ENCODE measurements at regions not wholly inside any gene's neighbourhood (a gene's known extent, or its start where the extent isn't known, plus 50 kb on each side); places are given as distances from the start of the nearest gene placed in this dataset.
"Not testable (repeated sequence)": the region's sequence is repeated elsewhere in the genome, so short reads cannot be mapped to it uniquely, and the experiment has no call there.

DNA sequence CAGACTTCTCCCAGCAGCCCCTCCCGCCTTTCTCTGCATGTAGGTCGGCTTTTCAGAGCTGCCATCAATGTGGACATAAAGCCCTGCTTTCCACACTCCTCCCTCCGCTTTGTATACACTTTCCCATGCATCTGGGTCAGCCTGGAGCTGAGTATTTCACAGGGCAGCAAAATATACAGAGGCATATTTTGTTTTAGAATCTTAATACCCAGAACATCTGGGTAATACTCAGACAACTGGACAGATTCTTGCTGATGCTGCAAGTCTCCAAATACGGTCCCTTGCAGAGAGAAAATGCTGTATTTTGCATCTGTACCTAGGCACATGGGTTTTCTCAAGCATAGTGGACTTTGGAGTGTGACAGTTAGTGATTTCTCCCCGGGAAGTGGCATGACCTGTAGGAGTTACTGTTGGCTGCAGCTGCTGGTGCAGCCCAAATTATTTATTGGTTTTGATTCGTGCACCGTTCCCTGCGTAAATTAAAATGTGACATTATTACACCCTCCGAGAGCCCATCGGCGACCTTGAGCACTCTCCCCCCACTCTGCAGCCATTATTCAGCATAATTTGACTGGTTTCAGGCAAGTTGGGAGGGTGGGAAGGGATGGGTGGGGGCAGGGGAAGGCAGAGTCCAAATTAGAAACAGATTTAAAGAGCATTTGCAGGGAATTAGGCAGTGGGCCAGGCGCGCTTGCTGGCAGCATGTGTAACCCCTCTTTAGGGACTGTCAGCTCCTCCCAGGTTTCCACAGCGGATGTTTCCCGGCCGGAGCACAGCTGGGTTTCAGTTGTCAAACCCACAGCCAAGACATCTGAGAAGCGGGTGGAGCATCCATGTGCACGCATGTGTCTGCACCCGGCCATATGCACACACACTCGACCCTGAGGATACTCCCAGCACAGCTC, 100.8 kb downstream of the CPN2 start:
- no peak for DNase-seq

DNA sequence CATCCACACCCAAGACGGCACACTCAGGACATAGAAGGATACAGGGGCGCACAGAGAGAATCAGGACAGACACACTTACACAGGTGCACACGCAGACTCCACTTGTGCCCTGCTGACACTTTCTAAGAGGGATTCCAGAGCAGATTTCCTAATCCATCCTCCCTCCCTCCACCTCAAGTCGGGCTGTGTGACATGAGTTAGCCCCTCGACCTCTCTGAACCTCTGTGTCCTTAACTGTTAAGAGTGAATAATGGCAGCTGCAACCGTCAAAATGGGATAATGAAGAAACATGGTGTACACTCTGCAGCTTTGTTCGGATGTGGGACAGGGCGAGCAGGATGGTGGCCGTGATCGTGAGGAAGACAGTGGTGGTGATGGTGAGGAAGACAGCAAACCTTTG, 100.1 kb downstream of the CPN2 start:
- no peak for DNase-seq

DNA sequence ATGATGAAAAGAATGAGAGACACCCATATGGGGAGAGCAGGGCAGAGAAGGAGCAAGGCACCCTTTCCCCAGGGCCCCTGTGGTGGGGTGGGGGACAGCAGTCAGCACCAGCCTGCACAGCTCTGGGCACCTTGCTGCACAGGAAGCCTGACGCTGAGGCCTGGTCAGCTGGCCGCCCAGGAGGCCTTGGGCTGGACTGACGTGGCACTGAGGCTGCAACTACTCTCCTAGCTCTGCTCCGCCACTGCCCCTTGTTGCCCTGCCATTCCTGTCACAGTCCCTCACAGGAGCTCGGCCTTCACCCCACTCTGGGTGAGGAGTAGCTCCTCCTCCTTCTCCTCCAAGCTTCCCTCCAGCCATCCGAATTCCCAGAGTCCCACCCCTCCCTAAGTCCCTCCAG, 99.7 kb downstream of the CPN2 start:
- DNase-seq: no peak

DNA sequence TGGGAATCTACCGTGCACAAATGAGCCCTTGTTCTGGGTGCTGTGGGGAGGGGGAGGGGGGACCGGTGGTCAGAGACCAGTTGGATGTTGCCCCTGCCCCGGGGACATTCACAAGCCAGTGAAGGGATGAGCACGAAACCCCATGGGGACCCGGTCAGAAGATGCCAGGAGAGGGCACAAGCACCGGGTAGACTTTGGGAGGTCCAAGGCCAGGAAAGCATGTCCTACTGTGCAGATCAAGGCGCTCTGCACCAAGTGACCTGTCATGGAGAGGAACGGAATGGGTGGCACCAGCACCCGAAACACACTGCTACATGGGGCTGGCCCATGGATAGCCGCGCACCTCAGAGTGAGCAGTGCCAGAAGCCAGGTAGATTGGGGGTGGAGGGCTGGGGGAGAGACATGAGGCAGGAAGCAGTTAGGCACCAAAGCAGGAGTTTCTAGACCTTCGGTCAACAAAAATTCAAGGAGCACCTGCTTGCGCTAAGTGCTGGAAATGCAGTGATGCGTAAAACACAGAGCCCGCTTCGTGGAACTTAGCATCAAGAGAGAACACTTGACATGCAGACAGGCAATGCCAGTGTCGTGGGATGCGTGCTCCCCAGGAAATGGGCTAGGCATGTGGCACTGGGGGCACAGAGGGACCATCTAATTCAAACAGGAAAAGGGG, 99.1 kb downstream of the CPN2 start:
- no peak for DNase-seq

DNA sequence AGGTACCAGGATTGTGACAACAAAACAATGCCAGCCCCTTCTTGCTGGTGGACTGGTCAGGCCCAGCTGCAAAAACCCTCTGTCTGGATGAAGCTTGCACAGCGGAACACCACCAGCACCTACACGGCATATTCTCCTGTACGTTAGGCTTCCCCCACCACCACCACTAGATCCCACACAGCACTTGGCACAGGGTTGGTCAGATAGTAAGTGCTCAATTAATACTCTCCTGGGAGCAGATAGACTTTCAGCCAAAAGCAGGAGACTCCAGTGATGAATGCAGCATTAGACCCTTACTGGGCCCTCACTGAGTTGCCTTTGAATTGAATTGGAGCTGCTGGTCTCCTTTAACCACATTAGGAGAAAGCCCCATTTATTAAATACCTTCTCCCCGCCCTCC, 97.9 kb downstream of the CPN2 start:
- no peak for DNase-seq

DNA sequence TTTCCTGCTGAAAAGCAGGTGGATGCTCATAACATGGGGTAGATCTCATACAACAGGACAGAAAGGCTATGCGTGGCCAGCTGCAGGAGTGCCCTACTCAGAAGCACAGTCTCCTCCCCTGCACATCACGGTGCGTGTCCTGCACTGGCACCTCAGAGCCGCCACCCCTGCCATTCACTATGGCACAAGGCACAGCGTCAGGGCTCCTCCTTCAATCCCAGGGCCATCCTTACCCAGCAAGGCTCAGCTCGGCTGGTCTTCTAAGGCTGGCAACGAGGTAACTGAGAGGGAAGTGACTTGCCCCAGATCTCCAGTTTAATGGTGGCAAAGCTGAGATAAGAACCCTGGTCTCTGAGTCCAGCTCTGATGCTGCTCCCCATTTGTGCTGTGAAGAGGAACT, 97.1 kb downstream of the CPN2 start:
- DNase-seq: no peak

DNA sequence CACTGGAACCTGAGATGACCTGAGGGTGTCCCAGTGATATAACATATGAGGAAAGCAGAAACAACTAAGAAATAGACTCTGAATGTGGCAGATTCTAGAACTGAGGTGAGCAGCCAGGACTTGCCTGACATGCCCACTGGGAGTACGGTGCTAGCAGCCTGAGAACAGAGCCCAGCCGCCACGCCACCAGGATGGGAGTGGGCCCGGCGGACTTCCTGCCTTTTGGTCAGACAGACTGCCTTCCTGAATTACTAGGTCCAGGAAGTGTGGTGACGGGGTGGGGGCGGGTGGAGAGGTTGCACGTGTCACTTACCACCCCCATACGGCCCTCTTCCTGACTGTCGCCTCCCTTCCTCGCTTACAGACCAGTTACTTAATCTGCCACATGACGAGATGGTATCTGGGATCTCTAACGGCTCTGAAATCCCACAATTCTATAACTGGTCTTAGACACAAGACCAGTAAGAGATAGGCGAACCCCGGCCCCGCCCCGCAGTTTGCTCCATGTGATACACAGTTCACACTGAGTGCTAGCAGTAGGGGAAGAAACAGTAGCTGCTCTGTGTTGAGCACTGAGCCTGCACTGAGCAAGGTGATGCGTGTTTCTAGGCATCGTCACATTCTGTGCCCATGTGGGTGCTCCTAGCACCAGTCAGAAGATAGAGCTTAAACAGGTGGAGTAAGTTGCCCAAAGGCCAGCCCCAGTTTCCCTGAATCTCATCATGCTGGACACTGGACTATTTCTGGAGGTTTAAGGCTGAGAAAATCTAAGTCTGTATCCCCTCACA, 95.7 kb downstream of the CPN2 start:
- DNase-seq: peak; percentile 38 to 51

DNA sequence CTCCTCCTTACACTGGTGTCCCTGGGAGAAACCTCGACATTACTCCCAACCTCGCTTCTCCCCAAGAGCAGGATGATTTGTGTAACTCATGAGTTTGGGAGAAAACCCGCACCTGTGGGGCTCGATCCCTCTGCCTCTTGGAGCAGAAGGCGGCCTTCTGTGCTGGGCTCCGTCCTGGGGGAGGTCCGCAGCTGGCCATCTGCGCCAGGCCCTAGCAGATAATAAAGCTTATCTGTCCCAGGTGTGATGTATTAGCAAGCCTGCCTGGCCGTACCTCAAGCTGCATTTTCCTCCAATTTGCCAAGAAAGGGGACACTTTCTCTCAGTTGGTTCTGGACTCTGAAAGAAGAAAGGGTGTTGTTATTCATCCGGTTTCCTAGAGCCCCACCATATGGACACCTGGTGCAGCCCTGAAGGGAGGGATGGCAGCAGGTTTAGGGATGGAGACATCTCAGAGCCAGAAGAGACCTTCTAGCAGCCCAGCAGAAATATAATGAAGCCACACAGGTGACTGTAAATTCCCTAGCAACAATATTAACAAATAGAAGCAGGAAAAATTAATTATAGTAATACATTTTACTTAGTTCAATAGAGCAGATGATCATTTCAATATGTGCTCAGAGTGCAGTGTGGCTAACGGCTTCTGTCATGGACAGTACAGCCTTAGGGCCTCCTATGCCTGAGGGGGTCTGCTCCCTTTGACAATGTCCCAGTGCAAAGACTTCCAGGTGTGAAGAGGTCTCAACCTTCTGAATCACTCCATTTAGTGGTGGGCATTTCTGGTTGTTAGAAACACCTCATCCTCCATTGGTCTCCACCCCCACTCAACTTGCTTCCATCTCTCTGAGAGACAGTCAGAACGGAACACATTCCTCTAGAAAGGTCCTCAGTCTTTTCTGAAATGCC, 94.8 kb downstream of the CPN2 start:
- no peak for DNase-seq

DNA sequence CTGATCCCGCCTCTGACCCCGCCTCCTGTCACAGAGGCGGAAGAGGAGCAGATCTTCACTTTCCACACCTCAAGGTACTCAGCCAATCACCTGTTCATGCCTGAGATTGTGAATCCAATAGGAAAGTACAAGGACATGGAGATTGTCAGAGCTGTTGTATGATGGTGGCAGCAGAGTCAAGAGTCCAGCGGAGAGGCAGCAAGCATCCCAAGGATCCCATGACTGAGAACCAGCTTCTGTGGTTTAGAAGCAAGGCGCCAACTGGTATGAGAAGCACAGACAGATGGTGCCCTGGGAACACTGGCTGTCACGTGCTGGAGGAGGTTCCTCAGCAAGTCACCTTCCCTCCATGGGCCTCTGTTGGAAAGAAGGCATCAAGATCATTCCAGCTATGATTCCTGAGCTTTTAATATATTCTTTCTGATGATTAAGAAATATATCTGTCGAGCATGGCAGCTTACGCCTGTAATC, 93.9 kb downstream of the CPN2 start:
- no peak for DNase-seq

DNA sequence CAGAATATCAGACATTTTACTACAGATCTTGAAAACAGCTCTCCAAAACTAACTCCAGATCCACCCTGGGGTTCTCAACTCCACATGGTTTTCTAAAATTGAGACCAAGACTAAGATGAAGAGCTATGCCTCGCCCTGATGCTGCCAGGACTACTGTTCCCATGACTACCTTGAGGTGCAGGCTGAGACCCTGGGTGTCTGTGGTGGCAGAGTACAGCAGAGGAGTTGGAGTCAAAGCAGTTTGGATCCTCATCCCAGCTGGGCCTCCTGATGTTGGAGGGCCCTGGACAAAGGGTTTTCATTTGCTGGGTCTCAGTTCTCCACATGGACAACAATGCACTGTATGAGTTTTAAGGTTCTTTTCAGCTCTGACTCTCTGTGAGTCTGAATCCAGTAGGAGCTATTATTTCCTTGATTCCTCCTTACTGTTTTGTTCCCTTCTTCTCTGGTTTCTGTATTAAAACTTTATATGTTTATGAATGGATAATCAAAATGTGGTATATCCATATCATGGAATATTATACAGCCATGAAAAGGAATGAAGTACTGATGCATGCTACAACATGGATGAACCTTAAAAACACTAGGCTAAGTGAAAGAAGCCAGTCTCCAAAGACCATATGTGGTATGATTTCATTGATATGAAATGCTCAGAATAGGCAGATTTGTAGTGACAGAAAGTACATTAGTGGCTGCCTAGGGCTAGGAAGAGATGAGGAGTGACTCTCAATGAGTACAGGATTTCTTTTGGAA, 93.0 kb downstream of the CPN2 start:
- DNase-seq: no peak

DNA sequence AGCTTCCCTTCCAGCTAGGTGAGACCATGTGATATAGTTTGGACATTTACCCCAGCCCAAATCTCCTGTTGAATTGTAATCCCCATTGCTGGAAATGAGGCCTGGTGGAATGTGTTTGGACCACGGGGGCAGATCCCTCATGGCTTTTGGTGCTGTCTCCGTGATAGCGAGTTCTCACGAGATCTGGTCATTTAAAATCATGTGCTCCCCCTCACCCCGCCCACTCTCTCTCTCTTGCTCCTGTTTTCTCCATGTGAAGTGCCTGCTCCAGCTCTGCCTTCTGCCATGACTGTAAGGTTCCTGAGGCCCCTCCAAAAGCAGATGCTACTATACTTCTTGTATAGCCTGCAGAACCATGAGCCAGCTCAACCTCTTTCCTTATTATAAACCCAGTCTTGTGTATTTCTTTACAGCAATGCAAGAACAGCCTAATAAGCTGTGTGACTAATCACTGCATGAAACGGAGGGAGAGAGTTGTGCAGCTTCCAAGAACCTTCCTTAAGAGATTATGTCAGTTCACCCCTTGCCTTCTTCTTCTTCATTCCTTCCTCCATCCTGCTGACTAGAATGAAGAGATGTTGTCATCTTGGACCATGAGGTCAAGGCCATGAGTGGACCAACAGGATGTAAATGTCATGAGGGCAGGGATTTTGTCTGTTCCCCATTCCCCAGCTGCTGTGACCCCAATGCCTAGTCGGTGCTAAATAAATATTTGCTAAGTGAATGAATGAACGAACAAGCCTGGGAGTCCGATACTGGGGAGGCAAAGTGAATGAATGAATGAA, 91.0 kb downstream of the CPN2 start:
- DNase-seq: no peak

DNA sequence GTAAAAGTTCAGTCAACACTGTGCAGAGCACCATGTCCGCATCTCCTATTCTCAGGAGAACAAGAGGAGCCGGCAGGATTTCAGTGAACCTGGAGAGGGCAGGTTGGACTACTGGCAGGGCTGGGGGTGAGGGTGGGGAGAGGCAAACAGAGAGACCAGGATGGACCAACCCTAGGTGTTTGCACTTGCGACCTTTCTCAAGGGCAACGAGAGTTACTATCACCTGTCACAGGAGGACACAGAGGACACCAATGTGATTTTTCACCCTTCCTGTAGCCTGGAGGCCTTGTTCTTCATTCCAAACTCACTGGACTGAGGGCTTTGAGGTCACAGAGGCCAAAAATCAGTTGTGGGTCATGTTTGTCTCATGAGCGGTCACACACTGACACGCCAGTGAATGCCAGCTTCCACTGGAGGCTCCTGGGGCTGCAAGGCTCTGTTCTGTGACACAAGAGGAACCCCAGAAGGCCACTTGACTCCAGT, 89.5 kb downstream of the CPN2 start:
- DNase-seq: no peak

DNA sequence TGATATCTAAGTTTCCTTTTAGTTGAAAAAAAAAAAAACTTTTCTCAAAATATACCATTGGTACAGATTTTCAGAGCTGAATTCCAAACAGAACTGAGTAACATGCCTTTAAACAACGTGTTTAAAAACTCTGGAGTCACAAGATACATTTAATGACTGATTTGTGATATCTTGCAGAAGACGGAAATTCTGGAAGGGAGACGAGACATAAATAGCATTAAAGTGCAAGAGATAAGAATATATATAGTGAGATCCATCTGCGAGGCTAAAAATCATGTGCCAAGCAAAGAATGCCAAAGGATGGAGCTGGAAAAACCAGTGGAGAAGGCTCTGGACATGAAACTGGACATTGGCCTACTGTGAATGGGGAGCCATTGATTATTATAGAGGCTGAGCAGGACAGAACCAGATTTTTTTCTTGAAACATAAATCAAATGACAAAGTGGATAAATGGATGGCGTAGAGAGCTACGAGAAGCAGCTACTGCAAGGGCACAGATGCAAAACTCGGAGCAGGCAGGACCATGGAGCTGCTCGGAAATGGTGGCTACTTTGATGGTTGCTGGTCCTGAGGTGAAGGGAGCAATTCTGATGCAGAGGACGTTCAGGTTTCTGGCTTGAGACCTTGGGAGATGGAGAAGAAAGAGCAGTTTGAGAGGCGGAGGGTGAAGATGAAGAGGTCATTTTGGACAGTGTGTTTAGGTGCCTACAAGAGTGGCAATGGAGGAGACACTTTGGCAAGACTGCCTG, 88.8 kb downstream of the CPN2 start:
- no peak for DNase-seq

DNA sequence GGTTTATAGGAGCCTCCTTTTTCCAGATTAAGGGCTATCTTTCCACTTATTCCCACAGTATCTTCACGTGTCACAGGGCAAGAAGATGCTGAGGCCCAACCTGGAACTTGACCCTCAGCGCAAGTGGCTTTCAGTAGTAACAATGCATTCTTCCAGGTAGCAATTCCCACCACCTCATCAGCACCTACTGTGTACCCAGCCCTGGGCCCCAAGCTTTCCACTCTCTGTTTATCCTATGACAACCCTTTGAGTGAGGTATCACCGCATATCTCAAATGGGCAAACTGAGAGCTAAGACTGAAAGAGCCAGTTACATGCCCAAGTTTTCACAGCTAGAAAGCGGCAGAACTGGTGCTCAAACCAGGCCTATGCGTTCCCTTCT, 88.2 kb downstream of the CPN2 start:
- DNase-seq: no peak

DNA sequence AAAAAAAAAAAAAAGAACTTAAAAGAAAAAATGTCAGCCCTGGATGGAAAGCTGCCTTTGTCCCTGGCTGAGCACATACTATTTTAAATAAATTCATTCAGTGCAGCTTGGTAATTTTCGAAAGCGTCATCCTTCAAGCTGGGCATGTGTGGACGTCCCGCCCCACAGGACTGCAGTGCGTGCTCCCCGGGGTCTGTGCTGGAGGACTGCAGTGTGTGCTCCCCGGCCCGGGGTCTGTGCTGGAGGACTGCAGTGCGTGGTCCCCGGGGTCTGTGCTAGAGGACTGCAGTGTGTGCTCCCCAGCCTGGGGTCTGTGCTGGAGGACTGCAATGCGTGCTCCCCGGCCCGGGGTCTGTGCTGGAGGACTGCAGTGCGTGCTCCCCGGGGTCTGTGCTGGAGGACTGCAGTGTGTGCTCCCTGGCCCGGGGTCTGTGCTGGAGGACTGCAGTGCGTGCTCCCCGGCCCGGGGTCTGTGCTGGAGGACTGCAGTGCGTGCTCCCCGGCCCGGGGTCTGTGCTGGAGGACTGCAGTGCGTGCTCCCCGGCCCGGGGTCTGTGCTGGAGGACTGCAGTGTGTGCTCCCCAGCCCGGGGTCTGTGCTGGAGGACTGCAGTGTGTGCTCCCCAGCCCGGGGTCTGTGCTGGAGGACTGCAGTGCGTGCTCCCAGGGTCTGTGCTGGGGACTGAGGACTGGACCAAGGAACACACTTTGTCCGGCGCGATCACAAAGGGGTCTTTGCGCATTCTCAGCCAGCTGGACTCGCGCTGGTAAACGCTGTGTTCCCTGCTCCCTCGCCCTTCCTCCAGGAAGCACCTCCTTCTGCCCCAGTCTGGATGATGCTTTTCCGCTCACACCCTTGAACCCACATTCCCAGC, 86.3 kb downstream of the CPN2 start:
- DNase-seq: not testable (repeated sequence)

DNA sequence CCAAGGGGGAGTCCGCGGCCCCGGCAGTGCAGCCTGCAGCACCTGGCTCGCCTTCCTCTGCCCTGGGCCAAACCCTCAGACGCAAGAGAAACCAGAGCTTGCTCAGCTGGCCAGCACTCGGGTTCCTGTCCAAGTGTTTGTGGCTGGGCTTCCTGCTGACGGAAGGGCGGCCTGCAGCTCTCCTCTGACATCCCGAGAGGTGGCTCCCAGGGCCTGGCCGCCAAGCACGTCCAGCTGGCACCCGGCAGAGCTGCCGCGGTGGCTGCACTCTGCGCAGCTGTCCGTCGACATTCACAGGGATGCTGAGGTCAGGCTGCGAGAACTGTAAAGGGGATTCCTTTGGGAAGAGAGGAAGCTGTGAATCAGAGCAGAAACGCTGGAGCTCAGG, 85.6 kb downstream of the CPN2 start:
- no peak for DNase-seq

DNA sequence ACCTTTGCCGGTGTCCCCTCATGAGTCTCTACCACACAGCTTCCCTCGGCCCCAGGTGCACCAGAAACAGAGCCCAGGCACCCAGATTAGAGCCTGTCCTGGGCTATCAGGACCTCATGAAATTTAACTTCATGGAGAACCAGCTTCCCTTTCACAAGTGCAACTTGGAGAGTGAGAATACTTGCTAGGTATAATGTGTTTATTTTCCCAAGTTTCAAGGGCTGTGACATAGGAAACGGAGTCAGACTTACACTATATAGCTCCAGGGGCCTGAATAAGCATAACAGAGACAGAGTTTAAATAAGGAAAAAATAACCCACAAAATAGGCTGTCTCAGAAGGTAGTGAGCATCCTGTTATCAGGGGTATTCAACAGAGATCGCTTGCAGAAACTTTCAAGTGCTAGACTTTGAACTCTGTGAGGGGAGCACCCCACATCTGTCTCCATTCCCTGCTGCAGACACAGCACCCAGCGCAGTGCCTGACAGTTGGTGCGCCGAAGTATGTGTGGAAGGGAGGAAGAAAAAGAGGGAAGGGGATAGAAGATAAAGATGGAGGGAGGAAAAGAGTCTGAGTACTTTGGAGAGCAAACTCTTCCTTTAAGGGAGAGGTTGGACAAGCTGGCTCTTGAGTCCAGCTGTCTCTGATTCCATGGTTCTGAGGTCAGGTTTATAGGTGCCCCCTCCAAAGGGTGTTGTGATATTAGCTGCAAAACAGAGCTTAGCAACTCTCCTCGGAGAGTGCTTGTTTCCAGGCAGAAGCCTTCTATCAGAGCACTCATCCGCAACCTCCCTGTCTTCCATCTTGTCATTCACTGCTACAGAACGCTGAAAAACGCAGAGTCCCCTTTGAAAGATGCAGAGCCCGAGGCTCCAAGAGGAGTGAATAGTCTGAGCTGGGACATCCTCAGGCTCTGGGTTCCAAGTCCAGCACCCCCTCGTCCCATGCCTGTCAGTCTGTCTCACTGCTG, 84.8 kb downstream of the CPN2 start:
- no peak for DNase-seq

All from CD4-positive, alpha-beta T cell treated with Interferon alpha-2 for 1 hour (primary cell).